Anterior cingulate cortex (tissue), 58 donors: ENCODE measurements at regions not wholly inside any gene's neighbourhood (a gene's known extent, or its start where the extent isn't known, plus 50 kb on each side); places are given as distances from the start of the nearest gene placed in this dataset.
"Not testable (repeated sequence)": the region's sequence is repeated elsewhere in the genome, so short reads cannot be mapped to it uniquely, and the experiment has no call there.

Experiments
- DNase-seq, 58 donors: peaks; one replicate each; lab custom pipeline; 2025; lab: John Stamatoyannopoulos, UW

- DNase-seq, result no peak
Measured at GRCh38 chr6:134394208-134394607, 76.3 kb upstream of the SGK1 start.

GRCh38 chr6:134391205-134391604 lies 73.3 kb upstream of the SGK1 start:
- no peak for DNase-seq

GRCh38 chr6:134389658-134390057 lies 71.7 kb upstream of the SGK1 start:
- no peak for DNase-seq

- no peak for DNase-seq
Measured at GRCh38 chr6:134389129-134389528, 71.2 kb upstream of the SGK1 start.

- DNase-seq, result not testable (repeated sequence)
Measured at GRCh38 chr6:134386482-134386881, 68.6 kb upstream of the SGK1 start.

DNA sequence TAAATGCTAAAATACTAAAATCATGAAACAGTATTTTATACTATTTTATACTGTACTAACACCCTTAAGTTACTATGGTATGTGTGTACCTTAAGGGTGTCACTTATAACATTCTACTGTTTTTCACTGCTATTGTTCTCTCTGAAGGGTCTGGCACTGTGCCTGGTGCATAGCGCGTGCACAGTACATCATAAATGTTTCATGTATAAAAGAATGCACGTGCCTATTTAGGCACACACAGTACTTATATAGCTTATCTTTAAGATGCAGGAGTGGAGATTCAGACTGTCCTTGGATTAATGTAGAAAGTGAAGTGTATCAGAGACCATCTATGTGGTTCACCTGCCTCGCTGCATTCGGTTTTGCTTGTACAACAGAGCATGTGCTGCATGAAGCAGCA lies 64.0 kb upstream of the SGK1 start:
- DNase-seq, result peak in 1 of 58 donors; percentile 14

DNA sequence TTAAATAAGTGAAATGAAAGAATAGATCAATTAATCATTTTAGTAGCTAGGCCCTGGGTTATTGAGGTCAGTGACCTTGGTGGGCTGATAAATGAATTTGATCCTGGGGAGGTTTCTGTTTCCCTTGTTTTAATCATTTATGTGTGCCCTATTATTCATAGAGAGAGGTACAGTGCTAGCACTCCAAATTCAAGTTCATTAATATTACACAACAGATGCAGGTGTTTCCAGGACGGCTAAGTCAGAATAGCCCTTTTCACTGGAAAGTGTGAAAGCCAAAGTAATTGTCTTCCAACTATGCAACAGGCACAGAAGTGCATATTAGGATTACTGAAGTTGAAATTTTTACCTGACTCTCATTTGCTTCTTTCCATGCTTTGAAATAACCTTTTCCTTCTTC lies 61.7 kb upstream of the SGK1 start:
- DNase-seq, result no peak

GRCh38 chr6:134379076-134379475 lies 61.2 kb upstream of the SGK1 start:
- DNase-seq, result no peak

- no peak for DNase-seq
Measured at GRCh38 chr6:134378426-134378825, 60.5 kb upstream of the SGK1 start.

DNA sequence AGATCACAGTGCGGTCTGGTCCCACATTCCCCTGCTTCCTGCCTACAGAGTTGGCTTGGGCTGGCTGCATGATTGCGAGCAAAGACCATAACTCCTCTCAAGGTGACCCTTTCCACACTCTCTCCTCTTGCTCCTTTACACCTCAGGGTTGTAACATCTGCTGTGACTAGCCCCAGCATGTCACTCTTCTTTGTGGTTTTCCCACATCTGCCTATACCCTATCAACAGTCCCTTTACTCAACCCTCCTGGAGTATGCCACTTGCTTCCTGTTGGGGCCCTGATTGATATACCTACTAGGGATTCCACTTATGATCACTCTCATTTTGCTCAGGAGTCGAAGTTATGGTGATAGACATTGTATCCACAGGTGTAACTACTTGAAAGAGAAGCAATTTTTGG lies 58.9 kb upstream of the SGK1 start:
- no peak for DNase-seq

DNA sequence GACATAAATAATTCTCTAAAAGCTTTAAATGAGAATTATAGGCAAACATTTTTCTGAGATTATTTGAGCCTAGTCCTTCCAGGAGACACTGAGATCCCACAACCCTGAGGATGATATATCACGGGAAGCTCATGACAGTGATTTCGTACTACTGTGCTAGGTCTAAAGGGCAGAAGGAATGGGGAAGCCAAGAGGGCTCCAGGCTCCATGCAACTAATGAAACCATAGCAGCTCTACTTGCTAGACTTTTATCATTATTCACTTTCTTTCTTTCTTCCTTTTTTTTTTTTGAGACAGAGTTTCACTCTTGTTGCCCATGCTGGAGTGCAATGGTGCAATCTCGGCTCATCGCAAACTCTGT lies 57.3 kb upstream of the SGK1 start:
- DNase-seq, result no peak

DNA sequence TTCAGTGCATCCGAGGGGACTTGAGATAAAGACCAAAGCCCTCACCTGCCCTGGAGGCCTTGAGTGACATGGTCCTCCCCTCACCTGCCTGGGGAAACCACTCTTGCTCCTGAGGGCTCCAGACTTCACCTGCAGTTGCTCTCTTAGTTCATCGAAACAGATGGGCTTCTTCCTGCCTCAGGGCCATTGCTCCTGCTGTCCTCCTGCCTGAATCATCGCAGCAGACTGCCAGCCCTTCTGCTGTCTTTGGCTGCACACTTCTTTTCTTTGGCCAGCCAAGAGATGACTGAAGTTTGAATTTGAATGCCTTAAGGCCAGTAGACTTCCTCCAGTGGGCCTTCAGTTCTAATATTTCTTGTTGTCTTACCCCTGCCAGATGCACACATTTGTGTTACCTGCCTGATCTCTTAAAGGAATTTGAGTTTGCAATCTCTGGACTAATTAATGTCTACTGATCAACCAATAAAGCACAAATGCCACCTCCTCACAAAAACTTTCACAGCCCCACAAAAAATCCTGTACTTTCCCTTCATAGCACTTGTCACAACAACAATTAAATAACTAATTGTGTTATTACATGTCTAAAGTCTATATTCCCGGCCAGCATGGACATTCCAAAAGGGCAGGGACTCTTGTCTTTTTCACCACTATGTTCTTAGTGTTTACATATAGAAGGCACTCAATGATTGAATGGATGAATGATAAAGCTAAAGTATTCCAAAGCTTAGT lies 56.7 kb upstream of the SGK1 start:
- no peak for DNase-seq

- DNase-seq, result no peak
Measured at GRCh38 chr6:134373993-134374392, 56.1 kb upstream of the SGK1 start.

- peak in 14 of 58 donors; percentile 2 to 27 (median 6) for DNase-seq
Measured at GRCh38 chr6:134373282-134373922, 55.5 kb upstream of the SGK1 start.

DNA sequence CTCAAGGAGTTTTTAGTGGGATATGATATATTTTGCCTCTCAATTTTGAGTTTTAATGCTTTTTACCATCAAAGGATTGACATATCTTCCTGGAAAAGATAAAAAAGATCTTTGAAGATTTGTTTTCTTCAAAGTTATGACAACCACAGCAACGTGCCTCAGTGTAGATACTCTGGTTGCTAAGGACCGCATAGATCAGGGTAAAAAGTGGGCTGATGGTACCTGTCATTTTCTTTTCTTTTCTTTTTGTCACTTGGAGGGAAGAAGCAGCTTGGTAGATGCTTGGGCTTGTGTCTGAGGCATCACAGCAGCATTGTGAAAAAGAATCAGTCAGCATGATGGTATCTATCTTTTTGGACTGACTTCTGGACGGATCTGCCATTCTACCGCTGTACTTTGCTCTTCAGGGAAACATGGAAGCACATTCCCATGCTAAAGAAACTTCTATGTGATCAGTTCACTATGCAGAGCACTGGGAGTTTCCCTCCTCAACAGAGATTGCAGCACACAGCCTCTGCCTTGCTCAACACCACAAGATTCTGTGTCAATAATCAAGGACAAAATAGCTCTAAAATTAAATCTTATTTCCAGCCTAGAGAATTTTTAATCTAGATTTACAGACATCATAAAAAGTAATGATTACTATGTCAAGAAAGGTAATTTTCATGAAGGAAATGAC lies 54.8 kb upstream of the SGK1 start:
- DNase-seq, result peak in 1 of 58 donors; percentile 2

DNA sequence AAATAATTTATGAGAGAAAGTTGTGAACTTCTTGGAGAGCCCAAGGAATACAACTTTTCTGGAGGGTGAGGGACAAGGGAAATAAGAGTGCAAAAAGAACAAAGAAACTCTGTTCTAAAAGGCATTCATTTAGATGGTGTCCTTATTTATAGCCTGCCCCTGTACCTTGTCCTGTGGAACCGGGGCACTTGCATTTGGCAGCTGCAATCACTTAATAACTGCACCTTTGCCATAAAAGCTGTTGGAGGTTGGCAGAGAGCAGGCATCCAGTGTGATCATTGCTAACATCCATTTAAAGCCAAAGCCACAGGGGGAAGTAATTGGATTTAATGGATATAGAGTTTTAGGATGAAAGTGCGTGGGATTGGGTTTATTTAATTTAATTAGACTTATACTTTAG lies 50.8 kb upstream of the SGK1 start:
- DNase-seq, result no peak
